ENCODE measurements at regions not wholly inside any gene's neighbourhood (a gene's known extent, or its start where the extent isn't known, plus 50 kb on each side); places are given as distances from the start of the nearest gene placed in this dataset.

- ChIA-PET POLR2A (no interaction called here), CTCF (interaction anchor here (2.0 kb wide), 1 partner anchor 30 kb away, joined by 4 read pairs; no protein-coding TSS in a partner anchor)
- DNase-seq (ENCODE audit: extremely low spot score) = no peak
- TF ChIP-seq, protein P1, sequence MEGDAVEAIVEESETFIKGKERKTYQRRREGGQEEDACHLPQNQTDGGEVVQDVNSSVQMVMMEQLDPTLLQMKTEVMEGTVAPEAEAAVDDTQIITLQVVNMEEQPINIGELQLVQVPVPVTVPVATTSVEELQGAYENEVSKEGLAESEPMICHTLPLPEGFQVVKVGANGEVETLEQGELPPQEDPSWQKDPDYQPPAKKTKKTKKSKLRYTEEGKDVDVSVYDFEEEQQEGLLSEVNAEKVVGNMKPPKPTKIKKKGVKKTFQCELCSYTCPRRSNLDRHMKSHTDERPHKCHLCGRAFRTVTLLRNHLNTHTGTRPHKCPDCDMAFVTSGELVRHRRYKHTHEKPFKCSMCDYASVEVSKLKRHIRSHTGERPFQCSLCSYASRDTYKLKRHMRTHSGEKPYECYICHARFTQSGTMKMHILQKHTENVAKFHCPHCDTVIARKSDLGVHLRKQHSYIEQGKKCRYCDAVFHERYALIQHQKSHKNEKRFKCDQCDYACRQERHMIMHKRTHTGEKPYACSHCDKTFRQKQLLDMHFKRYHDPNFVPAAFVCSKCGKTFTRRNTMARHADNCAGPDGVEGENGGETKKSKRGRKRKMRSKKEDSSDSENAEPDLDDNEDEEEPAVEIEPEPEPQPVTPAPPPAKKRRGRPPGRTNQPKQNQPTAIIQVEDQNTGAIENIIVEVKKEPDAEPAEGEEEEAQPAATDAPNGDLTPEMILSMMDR (IDR thresholded peaks at IDR 0.05; ENCODE audit: control extremely low read depth, extremely low read depth, low read depth, missing control alignments) = no peak
Measured at GRCh38 chr13:104769545-104769944, 1703.3 kb upstream of the SLC10A2 start.

- TF ChIP-seq, protein P1 (IDR thresholded peaks at IDR 0.05; ENCODE audit: control extremely low read depth, extremely low read depth, low read depth, missing control alignments) = no peak
- CTCF ChIA-PET = no interaction called here
- DNase-seq (ENCODE audit: extremely low spot score) = no peak
- POLR2A ChIA-PET = no interaction called here
Measured at GRCh38 chr13:104766319-104766718, 1700.1 kb upstream of the SLC10A2 start.

GRCh38 chr13:104764600-104764999, 1698.4 kb upstream of the SLC10A2 start:
- CTCF ChIA-PET = no interaction called here
- TF ChIP-seq, protein P1 (IDR thresholded peaks at IDR 0.05; ENCODE audit: control extremely low read depth, extremely low read depth, low read depth, missing control alignments) = no peak
- POLR2A ChIA-PET = no interaction called here
- DNase-seq (ENCODE audit: extremely low spot score) = no peak

- TF ChIP-seq, protein P1 (IDR thresholded peaks at IDR 0.05; ENCODE audit: control extremely low read depth, extremely low read depth, low read depth, missing control alignments) = no peak
- ChIA-PET POLR2A (no interaction called here), CTCF (interaction anchor here (1.1 kb wide), 1 partner anchor 14 kb away, joined by 3 read pairs; no protein-coding TSS in a partner anchor)
- DNase-seq (ENCODE audit: extremely low spot score) = no peak
Measured at GRCh38 chr13:104759069-104759468, 1692.9 kb upstream of the SLC10A2 start.

- ChIA-PET POLR2A (no interaction called here), CTCF (interaction anchor here (1.1 to 1.5 kb wide), 2 partner anchors 12 to 16 kb away, joined by 3 to 4 read pairs; no protein-coding TSS in a partner anchor)
- TF ChIP-seq, protein P1 (IDR thresholded peaks at IDR 0.05; ENCODE audit: control extremely low read depth, extremely low read depth, low read depth, missing control alignments) = no peak
- no peak for DNase-seq (ENCODE audit: extremely low spot score)
Measured at GRCh38 chr13:104757712-104758111, 1691.5 kb upstream of the SLC10A2 start.

- CTCF ChIA-PET = interaction anchor here (0.6 kb wide), 1 partner anchor 12 kb away, joined by 3 read pairs; no protein-coding TSS in a partner anchor
- DNase-seq (ENCODE audit: extremely low spot score) = no peak
- POLR2A ChIA-PET = no interaction called here
- TF ChIP-seq, protein P1 (IDR thresholded peaks at IDR 0.05; ENCODE audit: control extremely low read depth, extremely low read depth, low read depth, missing control alignments) = no peak
Measured at GRCh38 chr13:104750377-104750776, 1684.2 kb upstream of the SLC10A2 start.
